Fibroblast of peridontal ligament (primary cell): ENCODE measurements at regions not wholly inside any gene's neighbourhood (a gene's known extent, or its start where the extent isn't known, plus 50 kb on each side); places are given as distances from the start of the nearest gene placed in this dataset.
"Not testable (repeated sequence)": the region's sequence is repeated elsewhere in the genome, so short reads cannot be mapped to it uniquely, and the experiment has no call there.

Experiments used
- DNase-seq: peaks from one replicate; pipeline ENCODE4 v3.0.0-alpha.2; 2010; ENCODE audit errors: extremely low read depth

DNA sequence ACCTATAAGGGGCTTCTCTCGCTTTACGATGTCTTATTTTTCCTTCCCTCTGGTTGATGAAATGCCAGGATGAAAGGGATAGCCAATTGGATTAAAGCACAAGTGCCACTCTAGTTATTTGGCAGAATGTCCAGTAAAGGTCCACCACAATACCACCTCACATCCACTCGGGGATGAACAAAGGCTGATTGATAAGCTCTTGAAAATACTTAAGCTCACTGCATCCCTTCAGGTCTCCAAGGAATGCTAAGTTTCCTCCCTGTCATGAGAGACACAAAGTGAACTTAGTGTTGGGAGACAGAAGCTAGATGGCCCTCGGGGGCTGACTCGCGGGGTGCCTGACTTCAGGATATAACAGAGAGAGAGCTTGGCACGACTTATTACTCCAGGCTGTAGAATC, 185.9 kb upstream of the ZNF644 start:
- not testable (repeated sequence) for DNase-seq

GRCh38 chr1:91204150-91204549, 182.3 kb upstream of the ZNF644 start:
- not testable (repeated sequence) for DNase-seq

- DNase-seq: no peak
These were observed 179.9 kb upstream of the ZNF644 start for GRCh38 chr1:91201694-91202093.

DNA sequence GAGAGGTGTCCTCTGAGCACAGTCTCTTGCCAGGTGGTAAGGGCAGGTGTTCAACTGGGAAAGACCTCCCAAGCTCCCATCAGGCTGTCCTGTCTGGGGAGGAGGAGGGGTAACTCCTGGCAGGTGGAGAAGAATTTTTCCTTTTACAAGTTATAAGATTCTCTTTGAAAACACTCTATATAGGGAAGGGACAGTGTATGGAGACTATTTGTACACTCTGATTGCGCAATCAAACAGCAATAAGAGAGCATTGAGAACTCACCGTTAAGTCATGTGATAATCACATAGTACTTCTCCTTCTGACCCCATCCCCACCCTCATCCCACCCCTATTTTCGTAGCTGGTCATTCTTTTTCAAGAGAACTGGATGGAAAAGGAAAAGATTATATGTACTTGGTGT, 179.3 kb upstream of the ZNF644 start:
- no peak for DNase-seq

DNA sequence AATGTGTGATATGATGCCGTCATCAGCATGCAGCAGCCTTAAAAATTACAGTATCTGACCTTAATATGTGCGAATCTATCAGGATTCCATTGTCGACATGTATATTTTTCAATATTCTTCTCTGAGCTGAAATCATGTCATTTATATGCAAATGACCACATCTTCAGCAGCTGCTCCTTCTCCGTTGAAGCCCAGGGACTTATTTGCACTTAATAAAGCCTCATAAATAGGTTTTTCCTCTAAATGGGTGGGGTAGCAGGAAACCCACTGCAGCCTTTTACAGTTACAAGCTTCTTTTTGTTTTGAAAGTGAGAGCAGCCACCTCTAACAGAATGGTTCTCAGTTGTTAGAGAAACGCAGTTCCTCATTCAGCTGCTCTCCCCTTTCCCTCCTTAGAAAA, 178.8 kb upstream of the ZNF644 start:
- DNase-seq: no peak

DNA sequence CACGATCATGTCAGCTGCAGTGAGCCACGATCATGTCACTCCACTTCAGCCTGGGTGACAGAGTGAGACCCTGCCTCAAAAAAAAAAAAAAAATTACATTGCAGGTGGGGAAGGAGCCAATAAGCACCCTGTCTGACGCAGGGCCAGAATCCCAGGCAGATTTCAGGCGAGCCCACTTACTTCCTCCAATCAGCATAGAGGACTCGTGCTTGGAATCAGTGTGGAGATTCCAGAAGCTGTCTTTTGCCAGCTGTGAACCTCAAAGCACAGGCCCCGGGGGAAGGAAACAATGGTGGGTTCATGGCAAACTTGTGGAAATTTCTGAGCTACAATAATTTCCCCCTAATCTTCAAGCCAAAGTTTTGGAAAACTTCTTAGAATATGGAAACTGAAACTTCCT, 178.2 kb upstream of the ZNF644 start:
- no peak for DNase-seq

- DNase-seq: no peak
These were observed 169.2 kb upstream of the ZNF644 start for GRCh38 chr1:91190996-91191395.

GRCh38 chr1:91189096-91189495, 167.3 kb upstream of the ZNF644 start:
- DNase-seq: no peak

GRCh38 chr1:91182807-91183206, 161.0 kb upstream of the ZNF644 start:
- DNase-seq: not testable (repeated sequence)

GRCh38 chr1:91176250-91176649, 154.4 kb upstream of the ZNF644 start:
- no peak for DNase-seq

DNA sequence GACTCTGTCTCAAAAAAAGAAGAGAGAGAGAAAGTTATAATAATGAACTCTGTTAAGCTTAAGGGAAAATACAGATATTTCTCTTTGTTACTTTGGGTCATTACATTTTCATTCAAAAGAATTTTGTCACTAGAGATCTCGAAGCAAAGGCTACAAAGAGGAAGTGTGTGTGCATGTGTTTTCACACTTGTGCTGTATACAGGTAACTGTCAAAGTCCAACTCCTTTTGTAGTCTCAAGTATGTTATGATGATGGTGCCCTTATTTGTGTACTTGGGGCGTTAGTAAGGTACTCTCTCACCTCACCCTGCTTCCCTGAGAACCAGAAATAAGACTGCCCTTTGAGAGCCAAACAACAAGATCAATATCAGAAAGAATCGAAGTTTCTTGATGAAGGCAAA, 152.9 kb upstream of the ZNF644 start:
- no peak for DNase-seq

GRCh38 chr1:91173346-91173890, 151.6 kb upstream of the ZNF644 start:
- DNase-seq: no peak

DNA sequence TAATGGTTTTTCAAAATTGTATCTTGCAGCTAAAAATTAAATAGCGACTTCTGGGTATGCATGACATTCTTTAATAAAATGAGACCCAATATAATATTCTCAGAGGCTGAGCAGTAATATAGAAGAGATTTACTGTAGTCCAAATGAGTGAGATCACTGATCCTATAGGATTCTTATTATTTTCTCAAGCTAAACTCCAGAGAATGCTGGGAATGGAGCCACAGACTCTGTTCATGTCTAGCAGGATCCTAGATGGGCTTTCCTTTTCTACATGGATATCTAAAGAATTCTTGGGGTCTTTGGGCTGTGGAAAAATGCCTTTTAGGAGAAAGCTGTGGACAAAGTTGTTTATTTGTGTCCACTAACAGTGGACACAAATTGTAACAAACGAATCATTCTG, 150.7 kb upstream of the ZNF644 start:
- DNase-seq: no peak

DNA sequence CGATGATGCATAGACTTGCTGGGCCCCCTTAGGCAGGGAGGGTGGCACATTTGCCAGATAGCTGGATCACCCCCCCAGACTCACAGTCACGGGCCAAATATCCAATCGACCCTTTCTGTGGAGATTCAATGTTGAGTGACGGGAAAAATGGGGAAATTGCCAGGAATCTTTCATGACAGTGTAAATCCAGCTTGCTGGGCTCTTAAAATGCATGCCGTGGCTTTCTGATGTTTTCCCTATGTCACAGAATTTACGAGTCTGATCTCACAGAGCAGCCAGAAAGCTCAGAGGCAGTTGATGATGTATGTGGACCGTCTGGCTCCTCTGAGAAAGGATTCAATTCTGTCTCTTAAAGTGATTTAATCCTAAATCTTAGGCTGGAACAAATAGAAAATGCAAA, 150.1 kb upstream of the ZNF644 start:
- DNase-seq: no peak

GRCh38 chr1:91170571-91170970, 148.7 kb upstream of the ZNF644 start:
- DNase-seq: no peak

GRCh38 chr1:91166106-91166712, 144.4 kb upstream of the ZNF644 start:
- DNase-seq: peak; percentile 66

GRCh38 chr1:91165033-91165654, 143.3 kb upstream of the ZNF644 start:
- peak; percentile 53 for DNase-seq

DNA sequence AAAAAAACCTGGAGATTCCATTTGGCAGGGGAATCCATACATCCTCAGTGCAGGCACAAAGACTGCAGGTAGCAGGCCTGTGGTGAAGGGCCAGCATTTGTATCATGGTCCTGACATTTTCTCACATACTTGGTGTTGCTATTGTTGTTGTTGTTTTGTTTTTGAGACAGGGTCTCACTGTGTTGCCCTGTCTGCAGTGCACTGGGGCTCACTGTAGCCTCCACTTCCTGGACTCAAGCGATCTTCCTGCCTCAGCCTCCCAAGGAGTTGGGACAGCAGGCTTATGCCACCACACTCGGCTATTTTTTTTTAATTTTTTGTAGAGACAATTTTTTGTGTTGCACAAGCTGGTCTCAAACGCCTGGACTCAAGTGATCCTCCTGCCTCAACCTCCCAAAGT, 140.8 kb upstream of the ZNF644 start:
- DNase-seq: no peak

- DNase-seq: no peak
These were observed 139.9 kb upstream of the ZNF644 start for GRCh38 chr1:91161749-91162148.

- no peak for DNase-seq
These were observed 139.3 kb upstream of the ZNF644 start for GRCh38 chr1:91161166-91161565.

GRCh38 chr1:91160363-91161075, 138.7 kb upstream of the ZNF644 start:
- no peak for DNase-seq

DNA sequence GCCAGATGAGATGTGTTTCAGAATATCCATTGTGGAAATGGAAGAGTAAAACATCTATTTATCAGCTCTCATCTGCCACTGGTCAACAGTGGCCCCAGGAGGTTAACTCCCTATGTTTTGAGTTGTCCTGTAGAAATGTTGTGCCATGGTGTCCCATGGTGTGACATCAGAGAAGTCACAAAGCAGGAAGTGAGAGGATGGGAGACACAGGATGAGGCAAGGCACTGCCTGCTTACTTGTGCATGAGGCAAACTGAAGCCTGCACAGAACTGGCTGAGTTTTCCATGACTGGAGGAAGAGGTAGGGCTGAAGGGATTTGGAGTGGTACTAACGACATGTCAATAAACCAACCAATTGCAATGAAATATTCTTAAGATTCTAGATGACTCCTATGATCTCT, 131.5 kb upstream of the ZNF644 start:
- no peak for DNase-seq

DNA sequence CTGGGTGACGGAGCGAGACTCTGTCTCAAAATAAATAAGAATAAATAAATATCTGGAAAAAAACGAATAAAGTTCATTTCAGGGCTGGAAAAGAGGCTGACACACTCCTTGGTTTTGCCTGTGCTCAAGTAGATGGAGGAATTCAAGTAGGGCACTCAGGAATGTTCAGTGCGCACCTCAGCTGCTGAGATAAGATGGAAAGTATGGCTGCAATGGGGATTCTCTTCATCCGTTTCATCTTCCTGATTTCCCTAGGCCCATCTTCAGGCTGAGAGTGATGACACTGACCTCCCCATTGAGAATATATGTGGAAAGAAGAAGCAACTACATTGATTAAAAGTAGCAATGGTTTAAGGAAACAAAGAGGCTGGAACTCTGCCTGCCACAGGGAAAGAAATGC, 130.5 kb upstream of the ZNF644 start:
- no peak for DNase-seq
